Liver (tissue), 7 donors: ENCODE measurements at regions not wholly inside any gene's neighbourhood (a gene's known extent, or its start where the extent isn't known, plus 50 kb on each side); places are given as distances from the start of the nearest gene placed in this dataset.

ENCODE experiments used
- DNase-seq: peaks from one replicate; pipeline ENCODE4 v3.0.0-alpha.2; 2017; ENCODE audit warnings: low spot score
- H3K27ac ChIP-seq, 2 donors: one replicate each; pipeline ENCODE4 v1.7.0; 2013; ENCODE audit warnings: inconsistent platforms in 2 of 2, low read length in 2 of 2, control low read depth in 1 of 2, low read depth in 1 of 2, mild to moderate bottlenecking in 1 of 2
- H3K27me3 ChIP-seq, 4 donors: one replicate each; pipeline versions ENCODE4 v1.6.1 to v1.7.0; 2013; ENCODE audit warnings: low read length in 3 of 4, inconsistent platforms in 1 of 4, mild to moderate bottlenecking in 1 of 4, moderate library complexity in 1 of 4; ENCODE audit not compliant: control insufficient read depth in 4 of 4, insufficient read depth in 4 of 4
- H3K36me3 ChIP-seq, 4 donors: one replicate each; pipeline versions ENCODE4 v1.6.1 to v1.7.0; 2013; ENCODE audit warnings: low read length in 3 of 4, mild to moderate bottlenecking in 3 of 4, low read depth in 1 of 4, moderate library complexity in 1 of 4; ENCODE audit not compliant: control insufficient read depth in 4 of 4, insufficient read depth in 3 of 4
- H3K4me1 ChIP-seq, 4 donors: one replicate each; pipeline versions ENCODE4 v1.6.1 to v1.7.0; 2013; ENCODE audit warnings: low read length in 3 of 4, mild to moderate bottlenecking in 3 of 4, moderate library complexity in 1 of 4; ENCODE audit not compliant: control insufficient read depth in 4 of 4, insufficient read depth in 4 of 4
- H3K4me3 ChIP-seq, 3 donors: one replicate each; pipeline versions ENCODE4 v1.6.1 to v1.7.0; 2013; ENCODE audit warnings: low read length in 3 of 3, control low read depth in 1 of 3, low read depth in 1 of 3, mild to moderate bottlenecking in 1 of 3
- H3K9ac ChIP-seq, 2 donors: one replicate each; pipeline ENCODE4 v1.7.0; 2013; ENCODE audit warnings: low read length in 2 of 2, mild to moderate bottlenecking in 2 of 2, moderate library complexity in 2 of 2, control low read depth in 1 of 2, low read depth in 1 of 2
- H3K9me3 ChIP-seq, 4 donors: one replicate each; pipeline versions ENCODE4 v1.6.1 to v1.7.0; 2013; ENCODE audit warnings: low read length in 3 of 4; ENCODE audit not compliant: control insufficient read depth in 4 of 4
- EGR1 ChIP-seq, 2 donors: IDR thresholded peaks; 2 replicates each; pipeline ENCODE4 v1.6.1; 2016 to 2018; ENCODE audit warnings: antibody characterized with exemption in 2 of 2, low read depth in 2 of 2
- FOXA2 ChIP-seq: IDR thresholded peaks from 2 replicates; pipeline ENCODE4 v1.6.1; 2016; ENCODE audit warnings: antibody characterized with exemption
- JUND ChIP-seq, 2 donors: IDR thresholded peaks; 2 replicates each; pipeline ENCODE4 v1.6.1; 2016; ENCODE audit warnings: antibody characterized with exemption in 2 of 2
- SP1 ChIP-seq: IDR thresholded peaks from 2 replicates; pipeline ENCODE4 v1.6.1; 2018; ENCODE audit warnings: antibody characterized with exemption, mild to moderate bottlenecking
- TAF1 ChIP-seq: conservative IDR thresholded peaks from 2 replicates; pipeline ENCODE4 v1.6.1; 2016; ENCODE audit warnings: antibody characterized with exemption, mild to moderate bottlenecking
- whole genome bisulfite sequencing: extraction: QIAGEN DNeasy Blood & Tissue Kit; methylation state at CpG from one replicate; pipeline ENCODE4 v1.1.7; 2013; 5-methylcytosine and 5-hydroxymethylcytosine counted together
- TF ChIP-seq, protein P1 (sequence below): IDR thresholded peaks from 2 replicates; pipeline ENCODE4 v1.6.1; 2016; ENCODE audit warnings: antibody characterized with exemption, mild to moderate bottlenecking
- TF ChIP-seq, protein P2 (sequence below): IDR thresholded peaks from 2 replicates; pipeline ENCODE4 v1.6.1; 2016; ENCODE audit warnings: antibody characterized with exemption
- donor health status: healthy.
- donor health status: healthy.
- donor health status: healthy.
- donor health status: healthy.

DNA sequence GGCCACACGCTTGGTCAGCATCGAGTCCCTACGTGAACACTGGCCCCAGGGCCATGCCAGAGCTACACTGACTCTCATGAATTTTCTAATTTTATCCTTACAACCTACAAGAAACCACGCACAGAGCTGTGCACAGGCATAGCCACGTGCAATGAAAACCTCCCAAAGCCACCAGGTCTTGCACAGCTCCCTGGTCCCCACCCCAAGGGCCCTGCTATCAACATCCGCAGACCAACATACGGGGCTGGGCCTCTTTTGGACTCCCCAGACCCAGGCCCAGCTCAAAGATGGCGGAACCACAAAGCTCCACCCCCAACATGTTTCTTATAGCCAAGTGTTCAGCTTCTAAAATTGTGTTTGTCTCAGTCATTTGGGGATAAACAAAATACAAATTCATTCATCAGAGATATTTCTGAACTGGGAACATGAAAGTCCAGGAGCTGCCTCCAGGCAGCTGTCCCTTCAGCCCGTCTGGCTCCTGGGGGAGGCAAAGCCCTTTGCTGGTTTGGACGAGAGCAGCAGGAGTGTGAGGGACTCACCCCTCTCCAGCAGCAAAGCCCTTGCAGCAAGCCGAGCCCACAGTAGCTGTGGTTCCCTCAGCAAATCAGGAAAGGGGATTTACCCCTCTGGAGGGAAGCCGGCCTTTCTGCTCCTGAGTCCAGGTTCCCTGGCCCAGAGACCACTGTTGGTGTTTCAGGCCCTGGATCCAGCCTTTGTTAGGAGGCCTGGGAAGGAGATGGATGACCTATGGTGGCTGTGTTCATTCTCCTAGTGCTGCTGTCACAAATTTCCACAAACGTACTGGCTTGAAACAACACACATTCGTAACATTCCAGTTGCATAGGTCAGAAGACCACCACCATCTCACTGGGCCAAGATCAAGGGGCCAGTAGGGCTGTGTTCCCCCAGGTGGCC, 75.1 kb downstream of the OAT start:
- no peak for TF ChIP-seq FOXA2
- H3K4me3 ChIP-seq, result no peak overlapping the region
- H3K27ac ChIP-seq, result no peak overlapping the region
- 92% methylated on average over 14 of the region's 14 CpGs for WGBS
- no peaks in the 10 kb centered on the region for H3K9me3 ChIP-seq
- H3K27me3 ChIP-seq, result no peaks in the 10 kb centered on the region
- no peak for DNase-seq
- no peaks in the 10 kb centered on the region for H3K36me3 ChIP-seq
- H3K4me1 ChIP-seq, result no peaks in the 10 kb centered on the region
- H3K9ac ChIP-seq, result no peak overlapping the region

DNA sequence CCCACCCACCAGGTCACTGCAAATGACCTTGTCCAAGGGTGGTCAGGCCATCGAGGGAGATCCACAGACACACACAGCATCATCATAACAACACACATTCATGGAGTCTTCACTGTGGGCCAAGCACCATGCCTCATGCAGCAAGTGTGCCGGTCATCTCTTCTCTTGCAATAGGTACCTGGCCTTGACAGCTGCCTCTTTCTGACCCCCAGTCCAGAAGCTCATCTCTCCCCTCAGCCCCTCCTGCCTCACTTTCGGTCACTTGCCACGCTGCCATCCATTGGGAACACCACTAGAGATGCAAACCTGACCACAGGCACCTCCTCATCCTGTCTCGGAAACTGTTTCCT, 75.9 kb downstream of the OAT start:
- no peaks in the 10 kb centered on the region for H3K27me3 ChIP-seq
- no peak overlapping the region for H3K4me3 ChIP-seq
- no peaks in the 10 kb centered on the region for H3K9me3 ChIP-seq
- DNase-seq, result no peak
- TF ChIP-seq, protein P1, sequence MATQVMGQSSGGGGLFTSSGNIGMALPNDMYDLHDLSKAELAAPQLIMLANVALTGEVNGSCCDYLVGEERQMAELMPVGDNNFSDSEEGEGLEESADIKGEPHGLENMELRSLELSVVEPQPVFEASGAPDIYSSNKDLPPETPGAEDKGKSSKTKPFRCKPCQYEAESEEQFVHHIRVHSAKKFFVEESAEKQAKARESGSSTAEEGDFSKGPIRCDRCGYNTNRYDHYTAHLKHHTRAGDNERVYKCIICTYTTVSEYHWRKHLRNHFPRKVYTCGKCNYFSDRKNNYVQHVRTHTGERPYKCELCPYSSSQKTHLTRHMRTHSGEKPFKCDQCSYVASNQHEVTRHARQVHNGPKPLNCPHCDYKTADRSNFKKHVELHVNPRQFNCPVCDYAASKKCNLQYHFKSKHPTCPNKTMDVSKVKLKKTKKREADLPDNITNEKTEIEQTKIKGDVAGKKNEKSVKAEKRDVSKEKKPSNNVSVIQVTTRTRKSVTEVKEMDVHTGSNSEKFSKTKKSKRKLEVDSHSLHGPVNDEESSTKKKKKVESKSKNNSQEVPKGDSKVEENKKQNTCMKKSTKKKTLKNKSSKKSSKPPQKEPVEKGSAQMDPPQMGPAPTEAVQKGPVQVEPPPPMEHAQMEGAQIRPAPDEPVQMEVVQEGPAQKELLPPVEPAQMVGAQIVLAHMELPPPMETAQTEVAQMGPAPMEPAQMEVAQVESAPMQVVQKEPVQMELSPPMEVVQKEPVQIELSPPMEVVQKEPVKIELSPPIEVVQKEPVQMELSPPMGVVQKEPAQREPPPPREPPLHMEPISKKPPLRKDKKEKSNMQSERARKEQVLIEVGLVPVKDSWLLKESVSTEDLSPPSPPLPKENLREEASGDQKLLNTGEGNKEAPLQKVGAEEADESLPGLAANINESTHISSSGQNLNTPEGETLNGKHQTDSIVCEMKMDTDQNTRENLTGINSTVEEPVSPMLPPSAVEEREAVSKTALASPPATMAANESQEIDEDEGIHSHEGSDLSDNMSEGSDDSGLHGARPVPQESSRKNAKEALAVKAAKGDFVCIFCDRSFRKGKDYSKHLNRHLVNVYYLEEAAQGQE, result no peak
- TF ChIP-seq EGR1 (IDR thresholded peaks at IDR 0.05; ENCODE audit: low read depth in 2 of 2) (no peak), TAF1 (no peak)
- TF ChIP-seq, protein P2, sequence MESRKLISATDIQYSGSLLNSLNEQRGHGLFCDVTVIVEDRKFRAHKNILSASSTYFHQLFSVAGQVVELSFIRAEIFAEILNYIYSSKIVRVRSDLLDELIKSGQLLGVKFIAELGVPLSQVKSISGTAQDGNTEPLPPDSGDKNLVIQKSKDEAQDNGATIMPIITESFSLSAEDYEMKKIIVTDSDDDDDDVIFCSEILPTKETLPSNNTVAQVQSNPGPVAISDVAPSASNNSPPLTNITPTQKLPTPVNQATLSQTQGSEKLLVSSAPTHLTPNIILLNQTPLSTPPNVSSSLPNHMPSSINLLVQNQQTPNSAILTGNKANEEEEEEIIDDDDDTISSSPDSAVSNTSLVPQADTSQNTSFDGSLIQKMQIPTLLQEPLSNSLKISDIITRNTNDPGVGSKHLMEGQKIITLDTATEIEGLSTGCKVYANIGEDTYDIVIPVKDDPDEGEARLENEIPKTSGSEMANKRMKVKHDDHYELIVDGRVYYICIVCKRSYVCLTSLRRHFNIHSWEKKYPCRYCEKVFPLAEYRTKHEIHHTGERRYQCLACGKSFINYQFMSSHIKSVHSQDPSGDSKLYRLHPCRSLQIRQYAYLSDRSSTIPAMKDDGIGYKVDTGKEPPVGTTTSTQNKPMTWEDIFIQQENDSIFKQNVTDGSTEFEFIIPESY, result no peak
- WGBS, result 93% methylated on average over 5 of the region's 5 CpGs
- H3K27ac ChIP-seq, result no peak overlapping the region
- H3K4me1 ChIP-seq, result no peaks in the 10 kb centered on the region
- no peaks in the 10 kb centered on the region for H3K36me3 ChIP-seq
- H3K9ac ChIP-seq, result no peak overlapping the region

- H3K4me1 ChIP-seq, result no peaks in the 10 kb centered on the region
- whole genome bisulfite sequencing, result 89% methylated on average over 15 of the region's 15 CpGs
- no peak overlapping the region for H3K9ac ChIP-seq
- H3K36me3 ChIP-seq, result no peaks in the 10 kb centered on the region
- H3K27ac ChIP-seq, result no peak overlapping the region
- no peak for TF ChIP-seq SP1
- no peak for TF ChIP-seq JUND (IDR thresholded peaks at IDR 0.05)
- TF ChIP-seq, protein P1, result no peak
- H3K4me3 ChIP-seq, result no peak overlapping the region
- DNase-seq, result no peak
- H3K9me3 ChIP-seq, result no peaks in the 10 kb centered on the region
- H3K27me3 ChIP-seq, result no peaks in the 10 kb centered on the region
These were observed 76.4 kb downstream of the OAT start for GRCh38 chr10:124342136-124342820.
